ENCODE measurements at regions not wholly inside any gene's neighbourhood (a gene's known extent, or its start where the extent isn't known, plus 50 kb on each side); places are given as distances from the start of the nearest gene placed in this dataset.

- no TSS peak for BruUV-seq (replicated peaks)
- CTCF ChIA-PET, result no interaction called here
- POLR2A ChIA-PET (ENCODE audit: low non-redundant PET), result no interaction called here
- no peak for TF ChIP-seq EZH2 (IDR thresholded peaks at IDR 0.05; ENCODE audit: borderline replicate concordance, low read depth, low read length, poor library complexity, severe bottlenecking)
- TF ChIP-seq, protein P1, sequence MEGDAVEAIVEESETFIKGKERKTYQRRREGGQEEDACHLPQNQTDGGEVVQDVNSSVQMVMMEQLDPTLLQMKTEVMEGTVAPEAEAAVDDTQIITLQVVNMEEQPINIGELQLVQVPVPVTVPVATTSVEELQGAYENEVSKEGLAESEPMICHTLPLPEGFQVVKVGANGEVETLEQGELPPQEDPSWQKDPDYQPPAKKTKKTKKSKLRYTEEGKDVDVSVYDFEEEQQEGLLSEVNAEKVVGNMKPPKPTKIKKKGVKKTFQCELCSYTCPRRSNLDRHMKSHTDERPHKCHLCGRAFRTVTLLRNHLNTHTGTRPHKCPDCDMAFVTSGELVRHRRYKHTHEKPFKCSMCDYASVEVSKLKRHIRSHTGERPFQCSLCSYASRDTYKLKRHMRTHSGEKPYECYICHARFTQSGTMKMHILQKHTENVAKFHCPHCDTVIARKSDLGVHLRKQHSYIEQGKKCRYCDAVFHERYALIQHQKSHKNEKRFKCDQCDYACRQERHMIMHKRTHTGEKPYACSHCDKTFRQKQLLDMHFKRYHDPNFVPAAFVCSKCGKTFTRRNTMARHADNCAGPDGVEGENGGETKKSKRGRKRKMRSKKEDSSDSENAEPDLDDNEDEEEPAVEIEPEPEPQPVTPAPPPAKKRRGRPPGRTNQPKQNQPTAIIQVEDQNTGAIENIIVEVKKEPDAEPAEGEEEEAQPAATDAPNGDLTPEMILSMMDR (conservative IDR thresholded peaks at IDR 0.05; ENCODE audit: low read depth, low read length), result no peak
- H3K9me3 ChIP-seq (ENCODE audit: low read depth, low read length, poor library complexity, severe bottlenecking), result peaks cover under 1% of the 10 kb centered on the region
- no peaks in the 10 kb centered on the region for H3K36me3 ChIP-seq (ENCODE audit: insufficient read depth, low read length, poor library complexity, severe bottlenecking)
- H3K27ac ChIP-seq (ENCODE audit: low read depth, low read length, poor library complexity, severe bottlenecking), result no peak overlapping the region
- no peak overlapping the region for H3K4me3 ChIP-seq (ENCODE audit: low read depth, low read length, poor library complexity, severe bottlenecking)
- no peaks in the 10 kb centered on the region for H3K27me3 ChIP-seq (replicated peaks; ENCODE audit: insufficient read depth, low read depth, low read length, poor library complexity)
- intact Hi-C loops (cut with micrococcal nuclease; ENCODE audit: unreplicated experiment), result no loop called here
- DNase-seq (ENCODE audit: low spot score), result no peak
- no peaks in the 10 kb centered on the region for H3K4me1 ChIP-seq (ENCODE audit: insufficient read depth, low read length, poor library complexity, severe bottlenecking)
Observed at GRCh38 chr13:32893176-32893575, 123.0 kb upstream of the KL start.

DNA sequence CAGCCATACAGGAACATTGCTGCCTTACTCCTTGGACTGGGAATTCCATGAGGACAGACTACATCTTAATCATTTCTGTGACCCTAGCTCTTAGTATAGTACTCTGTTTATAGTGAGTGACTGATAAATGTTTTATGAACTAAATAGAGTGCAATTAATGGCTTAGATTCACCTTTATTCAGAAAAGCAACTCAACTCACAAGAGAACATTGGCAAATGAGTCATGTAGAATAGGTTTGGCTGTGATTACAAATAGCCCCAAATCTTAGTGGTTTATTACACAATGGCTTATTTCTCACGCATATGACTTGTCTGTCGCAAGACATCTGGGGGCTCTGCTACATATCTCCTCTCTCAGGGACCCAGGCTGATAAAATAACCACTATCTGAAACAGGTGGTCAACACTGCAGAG lies 121.6 kb upstream of the KL start:
- no peak overlapping the region for H3K27ac ChIP-seq (ENCODE audit: low read depth, low read length, poor library complexity, severe bottlenecking)
- no peak for DNase-seq (ENCODE audit: low spot score)
- no TSS peak for BruUV-seq (replicated peaks)
- no peaks in the 10 kb centered on the region for H3K36me3 ChIP-seq (ENCODE audit: insufficient read depth, low read length, poor library complexity, severe bottlenecking)
- ChIA-PET CTCF (no interaction called here), POLR2A (ENCODE audit: low non-redundant PET) (no interaction called here)
- H3K4me1 ChIP-seq (ENCODE audit: insufficient read depth, low read length, poor library complexity, severe bottlenecking), result no peaks in the 10 kb centered on the region
- H3K4me3 ChIP-seq (ENCODE audit: low read depth, low read length, poor library complexity, severe bottlenecking), result no peak overlapping the region
- intact Hi-C loops (cut with micrococcal nuclease; ENCODE audit: unreplicated experiment), result no loop called here
- TF ChIP-seq, protein P1 (conservative IDR thresholded peaks at IDR 0.05; ENCODE audit: low read depth, low read length), result no peak
- TF ChIP-seq EZH2 (IDR thresholded peaks at IDR 0.05; ENCODE audit: borderline replicate concordance, low read depth, low read length, poor library complexity, severe bottlenecking), result no peak
- no peaks in the 10 kb centered on the region for H3K27me3 ChIP-seq (replicated peaks; ENCODE audit: insufficient read depth, low read depth, low read length, poor library complexity)
- no peaks in the 10 kb centered on the region for H3K9me3 ChIP-seq (ENCODE audit: low read depth, low read length, poor library complexity, severe bottlenecking)

DNA sequence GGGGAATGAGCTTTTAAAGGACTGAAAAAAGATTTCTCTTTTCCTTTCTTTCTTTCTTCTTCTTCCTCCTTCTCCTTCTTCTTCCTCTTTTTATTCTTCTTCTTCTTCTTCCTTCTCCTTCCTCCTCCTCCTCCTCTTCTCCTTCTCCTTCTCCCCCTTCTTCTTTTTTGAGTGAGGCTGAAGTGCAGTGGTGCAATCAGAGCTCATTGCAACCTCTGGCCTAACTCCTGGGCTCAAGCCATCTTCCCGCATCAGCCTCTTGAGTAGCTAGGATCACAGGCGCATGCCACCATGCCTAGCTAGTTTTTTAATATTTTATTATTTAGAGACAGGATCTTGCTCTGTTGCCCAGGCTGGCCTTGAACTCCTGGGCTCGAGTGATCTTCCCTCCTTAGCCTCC lies 120.9 kb upstream of the KL start:
- H3K4me3 ChIP-seq (ENCODE audit: low read depth, low read length, poor library complexity, severe bottlenecking), result no peak overlapping the region
- no peak for DNase-seq (ENCODE audit: low spot score)
- no peaks in the 10 kb centered on the region for H3K36me3 ChIP-seq (ENCODE audit: insufficient read depth, low read length, poor library complexity, severe bottlenecking)
- TF ChIP-seq, protein P1 (conservative IDR thresholded peaks at IDR 0.05; ENCODE audit: low read depth, low read length), result no peak
- TF ChIP-seq EZH2 (IDR thresholded peaks at IDR 0.05; ENCODE audit: borderline replicate concordance, low read depth, low read length, poor library complexity, severe bottlenecking), result no peak
- no peak overlapping the region for H3K27ac ChIP-seq (ENCODE audit: low read depth, low read length, poor library complexity, severe bottlenecking)
- POLR2A ChIA-PET (ENCODE audit: low non-redundant PET), result no interaction called here
- CTCF ChIA-PET, result no interaction called here
- no peaks in the 10 kb centered on the region for H3K4me1 ChIP-seq (ENCODE audit: insufficient read depth, low read length, poor library complexity, severe bottlenecking)
- no peaks in the 10 kb centered on the region for H3K9me3 ChIP-seq (ENCODE audit: low read depth, low read length, poor library complexity, severe bottlenecking)
- BruUV-seq (replicated peaks), result no TSS peak
- H3K27me3 ChIP-seq (replicated peaks; ENCODE audit: insufficient read depth, low read depth, low read length, poor library complexity), result no peaks in the 10 kb centered on the region
- intact Hi-C loops (cut with micrococcal nuclease; ENCODE audit: unreplicated experiment), result no loop called here
